Hepatocyte (in vitro differentiated cells): ENCODE measurements at regions not wholly inside any gene's neighbourhood (a gene's known extent, or its start where the extent isn't known, plus 50 kb on each side); places are given as distances from the start of the nearest gene placed in this dataset.

Source experiments
- EZH2 ChIP-seq: fragments of 200-600 bp; sonication (generic); IDR thresholded peaks from 2 replicates; pipeline ENCODE4 v1.6.1; 2016; ENCODE audit warnings: antibody characterized with exemption, mild to moderate bottlenecking, borderline replicate concordance
- EZH2phosphoT487 ChIP-seq: fragments of 200-600 bp; sonication (generic); IDR thresholded peaks from one replicate; pipeline ENCODE4 v1.6.1; 2018; ENCODE audit warnings: antibody characterized with exemption, mild to moderate bottlenecking, low read depth, moderate library complexity; ENCODE audit not compliant: unreplicated experiment, severe bottlenecking
- TF ChIP-seq, protein P1 (sequence below): fragments of 200-600 bp; sonication (generic); IDR thresholded peaks from 2 replicates; pipeline ENCODE4 v1.5.1; 2016; ENCODE audit warnings: antibody characterized with exemption, mild to moderate bottlenecking; ENCODE audit not compliant: poor library complexity

DNA sequence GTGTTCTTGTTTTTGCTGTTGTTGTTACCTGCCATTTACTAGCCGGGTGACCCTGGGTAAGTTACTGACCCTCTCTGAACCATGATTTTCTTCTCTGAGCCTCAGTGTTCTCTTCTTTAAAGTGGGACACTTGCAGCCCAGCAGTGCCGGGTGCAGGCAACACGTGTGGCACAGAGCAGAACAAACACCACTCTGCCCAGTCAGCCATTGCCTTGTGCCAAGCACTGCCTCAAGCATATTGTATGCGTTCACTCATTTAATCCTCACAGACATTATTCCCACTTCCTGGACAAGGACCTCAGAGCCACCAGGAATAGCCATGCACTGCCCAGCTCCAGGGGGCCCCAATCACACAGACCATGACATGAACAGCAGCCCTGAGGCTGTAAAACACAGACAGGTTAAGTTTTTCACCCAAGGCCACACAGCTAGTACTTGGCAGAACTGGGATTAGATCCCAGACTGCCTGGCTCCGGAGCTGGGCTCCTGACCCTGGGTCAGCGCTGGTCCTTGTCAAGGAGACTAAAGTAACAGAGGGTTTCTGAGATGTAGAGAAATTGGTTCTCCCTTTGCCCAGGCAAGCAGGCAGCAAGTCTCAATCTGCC is 74.0 kb upstream of the PTPN1 start:
- TF ChIP-seq EZH2 (no peak), EZH2phosphoT487 (no peak)
- TF ChIP-seq, protein P1, sequence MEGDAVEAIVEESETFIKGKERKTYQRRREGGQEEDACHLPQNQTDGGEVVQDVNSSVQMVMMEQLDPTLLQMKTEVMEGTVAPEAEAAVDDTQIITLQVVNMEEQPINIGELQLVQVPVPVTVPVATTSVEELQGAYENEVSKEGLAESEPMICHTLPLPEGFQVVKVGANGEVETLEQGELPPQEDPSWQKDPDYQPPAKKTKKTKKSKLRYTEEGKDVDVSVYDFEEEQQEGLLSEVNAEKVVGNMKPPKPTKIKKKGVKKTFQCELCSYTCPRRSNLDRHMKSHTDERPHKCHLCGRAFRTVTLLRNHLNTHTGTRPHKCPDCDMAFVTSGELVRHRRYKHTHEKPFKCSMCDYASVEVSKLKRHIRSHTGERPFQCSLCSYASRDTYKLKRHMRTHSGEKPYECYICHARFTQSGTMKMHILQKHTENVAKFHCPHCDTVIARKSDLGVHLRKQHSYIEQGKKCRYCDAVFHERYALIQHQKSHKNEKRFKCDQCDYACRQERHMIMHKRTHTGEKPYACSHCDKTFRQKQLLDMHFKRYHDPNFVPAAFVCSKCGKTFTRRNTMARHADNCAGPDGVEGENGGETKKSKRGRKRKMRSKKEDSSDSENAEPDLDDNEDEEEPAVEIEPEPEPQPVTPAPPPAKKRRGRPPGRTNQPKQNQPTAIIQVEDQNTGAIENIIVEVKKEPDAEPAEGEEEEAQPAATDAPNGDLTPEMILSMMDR: no peak
